ENCODE measurements at regions not wholly inside any gene's neighbourhood (a gene's known extent, or its start where the extent isn't known, plus 50 kb on each side); places are given as distances from the start of the nearest gene placed in this dataset.

- DNase-seq (ENCODE audit: low spot score) = no peak
These were observed 362.3 kb downstream of the MYCN start for GRCh38 chr2:16302431-16303272.

GRCh38 chr2:16301961-16302360 is 361.6 kb downstream of the MYCN start:
- DNase-seq (ENCODE audit: low spot score) = no peak

GRCh38 chr2:16298866-16299265 is 358.5 kb downstream of the MYCN start:
- no peak for DNase-seq (ENCODE audit: low spot score)

DNA sequence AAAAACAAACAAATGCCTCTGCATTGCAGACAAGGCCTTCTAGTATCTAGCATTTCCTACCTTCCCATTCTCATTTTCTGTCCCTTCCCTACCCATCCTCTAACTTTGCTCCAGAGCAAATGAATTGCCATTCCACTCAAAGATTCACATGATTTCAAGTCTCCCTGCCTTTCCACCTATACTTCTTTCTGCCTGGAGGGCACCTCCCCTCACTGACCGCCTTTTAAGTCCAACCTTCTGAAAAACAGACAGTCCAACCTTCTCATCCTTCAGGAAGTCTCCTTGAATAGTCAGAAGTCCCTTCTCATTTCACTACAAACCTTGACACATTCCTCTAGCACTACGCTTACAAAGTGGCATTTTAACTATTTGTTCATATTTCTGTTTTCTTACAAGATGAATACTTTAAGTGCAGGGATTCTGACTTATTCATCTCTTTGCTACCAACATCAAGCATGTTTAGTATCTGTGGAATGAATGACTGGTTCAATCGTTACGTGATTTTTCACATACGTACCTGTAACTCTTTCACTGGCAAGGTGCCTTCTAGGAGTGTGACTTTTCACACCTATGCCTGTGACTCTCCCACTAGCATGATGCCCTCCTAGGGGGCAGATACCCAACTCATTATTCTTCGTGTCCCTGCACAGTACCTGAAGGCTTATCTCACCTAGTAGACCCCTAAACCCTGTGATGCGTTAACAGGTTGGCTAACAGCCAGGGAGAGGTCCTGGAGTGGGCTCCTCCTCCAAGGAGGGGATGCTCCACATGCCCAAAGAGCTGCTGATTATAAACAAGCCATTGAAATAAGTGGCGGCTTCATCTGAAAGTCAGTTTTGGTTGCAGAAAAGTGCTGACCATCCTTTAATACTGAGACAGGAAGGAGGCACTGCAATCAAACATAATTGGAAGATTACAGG is 356.2 kb downstream of the MYCN start:
- DNase-seq (ENCODE audit: low spot score) = no peak

- DNase-seq (ENCODE audit: low spot score) = no peak
These were observed 355.6 kb downstream of the MYCN start for GRCh38 chr2:16296038-16296290.

DNA sequence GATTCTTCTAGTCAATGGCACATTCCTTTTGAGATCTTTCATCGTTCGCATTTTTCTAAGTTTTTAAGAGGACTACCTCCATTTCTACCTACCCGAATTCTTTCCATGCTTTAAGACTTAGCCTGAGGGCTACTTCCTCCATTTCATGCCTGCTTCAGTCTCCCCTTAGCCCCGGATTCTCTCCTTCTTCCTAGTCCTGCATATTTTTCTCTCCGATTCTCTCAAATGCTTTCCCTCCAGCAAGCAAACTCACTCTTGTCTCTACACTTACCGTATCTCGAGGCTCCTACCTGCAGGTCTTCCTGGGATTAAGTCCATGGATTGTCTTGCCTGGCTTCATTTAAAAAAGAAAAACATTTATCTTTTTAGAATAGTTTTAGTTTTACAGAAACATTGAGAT is 354.4 kb downstream of the MYCN start:
- no peak for DNase-seq (ENCODE audit: low spot score)

DNA sequence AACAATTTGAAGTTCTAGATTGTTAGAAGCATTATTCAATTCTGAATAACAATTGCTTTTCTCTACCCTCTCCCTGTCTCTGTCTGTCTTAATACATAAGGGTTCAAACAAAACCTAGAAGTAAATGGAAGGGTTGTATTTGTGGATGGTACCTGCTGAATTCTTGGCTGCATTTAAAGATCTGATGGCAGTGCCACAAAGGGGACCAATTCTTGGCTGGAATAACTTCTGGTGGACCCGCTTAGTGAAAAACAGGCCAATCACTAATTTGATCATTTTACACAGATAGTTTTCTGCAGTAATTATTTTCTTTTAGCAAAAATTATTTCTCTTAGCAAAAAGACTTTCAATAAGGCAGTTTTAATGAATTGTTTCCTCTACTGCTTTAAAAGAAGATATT is 353.5 kb downstream of the MYCN start:
- DNase-seq (ENCODE audit: low spot score) = no peak

- no peak for DNase-seq (ENCODE audit: low spot score)
These were observed 353.0 kb downstream of the MYCN start for GRCh38 chr2:16293398-16293797.

- DNase-seq (ENCODE audit: low spot score) = no peak
These were observed 351.6 kb downstream of the MYCN start for GRCh38 chr2:16291731-16292550.

DNA sequence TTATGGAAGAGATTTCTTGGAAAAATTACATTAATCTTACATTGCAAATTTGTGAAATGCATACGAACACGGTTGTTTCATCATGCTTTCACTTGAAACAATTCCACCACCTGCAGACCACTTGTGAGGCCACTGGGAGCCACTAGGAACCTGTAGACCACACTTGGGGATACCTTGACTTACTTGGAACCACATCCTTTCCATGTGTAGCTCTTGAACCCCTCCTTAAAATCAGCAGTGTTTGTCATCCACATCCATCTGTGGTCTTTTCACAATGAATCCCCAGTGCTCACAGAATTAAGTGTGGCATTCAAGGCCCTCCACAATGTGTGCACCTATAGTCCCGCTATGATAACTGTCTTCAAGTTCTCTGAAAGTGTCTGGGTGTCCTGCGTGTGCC is 350.9 kb downstream of the MYCN start:
- DNase-seq (ENCODE audit: low spot score) = no peak

DNA sequence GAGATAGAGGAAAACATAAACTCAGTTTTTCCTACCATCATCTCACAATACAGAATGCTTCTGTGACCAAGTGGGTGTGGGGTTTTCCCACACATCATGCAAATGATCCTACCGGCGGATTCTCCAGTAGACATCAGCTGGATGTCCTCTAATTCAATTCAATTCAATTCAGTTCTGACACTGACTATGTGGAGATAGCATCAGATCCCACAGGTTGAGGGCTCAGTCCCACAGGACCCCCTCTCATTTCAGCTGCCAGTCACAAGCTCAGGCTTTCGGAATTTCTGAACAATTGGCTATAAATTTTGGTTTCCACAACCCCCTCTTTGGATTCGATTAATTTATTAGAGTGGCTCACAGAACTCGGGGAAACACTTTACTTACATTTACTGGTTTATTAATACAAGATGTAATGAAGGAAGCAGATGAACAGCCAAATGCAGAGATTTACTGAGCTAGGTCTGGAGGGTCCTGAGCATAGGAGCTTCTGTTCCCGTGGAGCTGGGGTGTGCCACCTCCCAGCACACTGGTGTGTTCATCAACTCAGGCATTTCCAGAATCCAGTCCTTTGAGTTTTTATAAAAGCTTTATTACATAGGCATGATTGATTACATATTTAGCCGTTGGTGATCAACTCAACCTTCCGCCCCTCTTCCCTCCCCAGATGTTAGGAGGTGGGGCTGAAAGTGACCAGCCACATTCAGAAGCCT is 350.1 kb downstream of the MYCN start:
- no peak for DNase-seq (ENCODE audit: low spot score)

DNA sequence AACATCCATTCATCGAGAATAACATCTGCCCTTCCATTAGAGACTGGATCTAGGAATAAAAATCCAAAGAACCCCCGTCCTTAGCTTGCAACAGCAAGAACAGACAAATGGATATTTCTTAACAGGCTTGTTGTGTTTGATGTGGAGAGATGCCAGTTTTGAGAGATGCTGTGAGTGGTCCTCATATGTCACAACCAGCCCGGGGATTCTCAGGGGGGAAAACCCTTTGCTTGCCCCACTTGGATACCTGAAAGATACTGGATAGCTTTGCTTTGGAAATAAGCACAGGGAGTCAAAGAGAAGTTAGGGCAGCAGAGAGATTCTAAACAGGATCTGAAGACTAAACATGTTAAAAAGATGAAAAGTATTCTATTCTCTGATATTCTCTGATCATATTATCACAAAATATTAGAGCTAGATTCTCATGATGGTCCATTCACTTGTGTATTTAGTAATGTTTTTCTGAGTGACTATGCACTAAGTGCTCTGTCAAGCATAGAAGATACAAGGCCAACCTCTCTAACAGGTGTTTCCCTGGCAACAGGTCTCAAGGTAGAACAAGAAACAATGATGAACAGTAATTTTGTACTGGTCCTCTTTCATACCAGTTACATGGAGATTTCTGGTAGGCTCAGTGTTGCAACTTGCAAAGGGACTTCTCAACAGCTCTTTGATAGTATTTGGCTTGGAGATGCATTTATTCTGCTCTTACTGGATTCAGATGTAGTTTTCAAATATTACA is 348.2 kb downstream of the MYCN start:
- DNase-seq (ENCODE audit: low spot score) = no peak

GRCh38 chr2:16287831-16288230 is 347.5 kb downstream of the MYCN start:
- DNase-seq (ENCODE audit: low spot score) = no peak

- DNase-seq (ENCODE audit: low spot score) = no peak
These were observed 346.9 kb downstream of the MYCN start for GRCh38 chr2:16287281-16287680.

- no peak for DNase-seq (ENCODE audit: low spot score)
These were observed 345.6 kb downstream of the MYCN start for GRCh38 chr2:16285813-16286510.

- no peak for DNase-seq (ENCODE audit: low spot score)
These were observed 344.7 kb downstream of the MYCN start for GRCh38 chr2:16284941-16285625.

DNA sequence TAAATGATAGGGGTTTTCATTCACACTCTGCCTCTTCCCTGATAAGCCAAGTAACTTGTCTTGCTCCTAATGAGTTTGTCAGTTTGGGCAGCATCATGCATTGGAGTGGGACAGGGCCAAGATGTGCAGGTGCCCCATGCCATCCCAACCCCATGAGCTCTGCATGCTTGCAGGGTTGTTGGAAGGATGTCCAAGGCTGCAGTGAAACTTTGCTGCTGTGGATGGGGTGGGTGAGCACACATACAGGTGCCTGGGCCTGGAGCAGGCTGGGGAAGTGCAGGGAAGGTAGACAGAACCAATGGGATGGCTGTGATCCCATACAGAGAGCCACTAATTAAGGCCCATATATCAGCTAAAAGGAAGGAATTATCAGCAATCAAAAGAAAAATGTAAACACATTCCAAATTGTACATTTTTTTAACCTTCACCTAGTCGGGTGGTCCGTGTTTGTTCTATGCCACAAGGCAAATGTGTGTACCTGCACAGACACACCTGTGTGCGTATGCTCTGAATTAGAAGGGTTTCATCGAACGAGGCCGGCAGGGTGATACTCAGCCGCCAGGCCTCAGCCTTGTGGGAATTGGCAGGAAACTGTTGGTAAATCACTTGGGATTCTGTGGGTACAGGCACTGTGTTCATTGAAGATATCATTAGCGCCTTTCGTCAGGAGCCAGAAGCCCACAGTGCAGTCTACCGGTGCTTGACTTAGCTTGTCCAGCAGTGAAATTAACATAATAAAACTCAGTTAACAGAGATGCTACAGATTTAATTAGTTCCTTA is 342.9 kb downstream of the MYCN start:
- no peak for DNase-seq (ENCODE audit: low spot score)

GRCh38 chr2:16282511-16282910 is 342.2 kb downstream of the MYCN start:
- no peak for DNase-seq (ENCODE audit: low spot score)
